B cell (primary cell): ENCODE measurements at regions not wholly inside any gene's neighbourhood (a gene's known extent, or its start where the extent isn't known, plus 50 kb on each side); places are given as distances from the start of the nearest gene placed in this dataset.

Experiments used
- ATAC-seq: fragments of 200-7000 bp; cut with Tn5 transposase; one replicate; pipeline ENCODE4 v1.10.0; 2021; ENCODE audit warnings: low read depth, mild to moderate bottlenecking, moderate number of reproducible peaks, moderate library complexity
- CTCF ChIA-PET: fragments of 350-600 bp; sonication (Branson Sonifier 250); formaldehyde crosslinking; loops from one replicate; lab custom pipeline; 2021; ENCODE audit warnings: antibody characterized with exemption, inconsistent platforms; lab: Charles Lee
- POLR2A ChIA-PET: fragments of 350-600 bp; sonication (Branson Sonifier 250); formaldehyde crosslinking; loops from one replicate; lab custom pipeline; 2021; ENCODE audit warnings: antibody characterized with exemption; lab: Charles Lee
- DNase-seq: peaks from one replicate; pipeline ENCODE4 v3.0.0; 2013
- H2AFZ ChIP-seq: 2 replicates; pipeline ENCODE4 v1.6.1; 2012; ENCODE audit warnings: mild to moderate bottlenecking, low read depth, low read length; ENCODE audit not compliant: insufficient read depth, poor library complexity, severe bottlenecking
- H3K27ac ChIP-seq, 2 donors: 1 replicate in 1 of 2; 2 replicates in 1 of 2; pipeline ENCODE4 v1.5.1; 2012 to 2013; ENCODE audit warnings: low read length in 2 of 2, mild to moderate bottlenecking in 2 of 2, moderate library complexity in 1 of 2
- H3K27me3 ChIP-seq, 4 experiments: fragments of 200-600 bp in 1 of 4; sonication (generic) in 1 of 4; replicated peaks in 1 of 4; 1 replicate in 2 of 4; 2 replicates in 2 of 4; pipeline versions ENCODE4 v1.6.1 to v1.7.0; 2013 to 2016; ENCODE audit warnings: low read length in 3 of 4, mild to moderate bottlenecking in 2 of 4, mixed read lengths in 1 of 4, moderate library complexity in 1 of 4; ENCODE audit not compliant: insufficient read depth in 4 of 4, control insufficient read depth in 3 of 4; ENCODE audit errors: control extremely low read depth in 1 of 4
- H3K36me3 ChIP-seq, 2 experiments: replicated peaks in 1 of 2; 1 replicate in 1 of 2; 2 replicates in 1 of 2; pipeline versions ENCODE4 v1.6.1 to v1.7.1; 2013; ENCODE audit warnings: low read length in 1 of 2; ENCODE audit not compliant: insufficient read depth in 2 of 2, control insufficient read depth in 1 of 2; ENCODE audit errors: control extremely low read depth in 1 of 2, extremely low read depth in 1 of 2
- H3K4me1 ChIP-seq, 2 donors: fragments of 200-600 bp in 1 of 2; sonication (generic) in 1 of 2; 1 replicate in 1 of 2; 2 replicates in 1 of 2; pipeline versions ENCODE4 v1.5.1 to v1.6.1; 2013 to 2017; ENCODE audit warnings: low read length in 2 of 2; ENCODE audit not compliant: control insufficient read depth in 2 of 2, insufficient read depth in 2 of 2
- H3K4me2 ChIP-seq: replicated peaks from 2 replicates; pipeline ENCODE3; 2012; ENCODE audit warnings: mild to moderate bottlenecking, low read depth, low read length; ENCODE audit not compliant: poor library complexity, severe bottlenecking
- H3K4me3 ChIP-seq, 5 experiments: fragments of 200-600 bp in 1 of 5; sonication (generic) in 1 of 5; 1 replicate in 3 of 5; 2 replicates in 2 of 5; pipeline versions ENCODE4 v1.5.1 to v1.7.0; 2011 to 2016; ENCODE audit warnings: low read length in 4 of 5, mild to moderate bottlenecking in 4 of 5, low read depth in 2 of 5, control low read depth in 1 of 5, moderate library complexity in 1 of 5; ENCODE audit not compliant: insufficient read depth in 1 of 5; ENCODE audit errors: control extremely low read depth in 1 of 5, extremely low read depth in 1 of 5
- H3K79me2 ChIP-seq: fragments of 200-600 bp; sonication (generic); one replicate; pipeline ENCODE4 v1.6.0; 2016; ENCODE audit warnings: low read length; ENCODE audit not compliant: control insufficient read depth, insufficient read depth
- H3K9ac ChIP-seq: fragments of 200-600 bp; sonication (generic); 2 replicates; pipeline ENCODE4 v1.6.1; 2017; ENCODE audit warnings: mild to moderate bottlenecking, low read length, moderate library complexity
- H3K9me3 ChIP-seq, 3 donors: one replicate each; pipeline versions ENCODE4 v1.6.1 to v1.7.1; 2013; ENCODE audit warnings: low read length in 2 of 3; ENCODE audit not compliant: control insufficient read depth in 2 of 3, insufficient read depth in 1 of 3; ENCODE audit errors: control extremely low read depth in 1 of 3
- H4K20me1 ChIP-seq: 2 replicates; pipeline ENCODE4 v1.6.0; 2012; ENCODE audit warnings: mild to moderate bottlenecking, low read length; ENCODE audit not compliant: insufficient read depth, control insufficient read depth, poor library complexity, severe bottlenecking
- H3K27ac Mint-ChIP-seq: one replicate; pipeline ENCODE4 v1.8.0; 2021; ENCODE audit warnings: mixed read lengths
- H3K27me3 Mint-ChIP-seq: one replicate; pipeline ENCODE4 v1.8.0; 2021; ENCODE audit warnings: mixed read lengths
- H3K4me1 Mint-ChIP-seq: one replicate; pipeline ENCODE4 v1.8.0; 2021; ENCODE audit warnings: mixed read lengths
- H3K4me3 Mint-ChIP-seq: one replicate; pipeline ENCODE4 v1.8.0; 2021; ENCODE audit warnings: mixed read lengths
- H3K9me3 Mint-ChIP-seq: one replicate; pipeline ENCODE4 v1.8.0; 2022; ENCODE audit warnings: mixed read lengths; ENCODE audit not compliant: insufficient read depth
- CTCF ChIP-seq: fragments of 200-600 bp; IDR thresholded peaks from one replicate; pipeline ENCODE4 v1.8.0; 2022; ENCODE audit warnings: antibody characterized with exemption, mild to moderate bottlenecking
- EZH2 ChIP-seq: IDR thresholded peaks from 2 replicates; pipeline ENCODE4 v1.6.1; 2012; ENCODE audit warnings: borderline replicate concordance, low read depth, mild to moderate bottlenecking, moderate library complexity, low read length; ENCODE audit not compliant: insufficient read depth, poor library complexity, severe bottlenecking
- WGBS: methylation state at CpG from one replicate; pipeline ENCODE4 v1.1.5; 2013; ENCODE audit warnings: missing lambda C conversion rate; ENCODE audit not compliant: insufficient coverage; 5-methylcytosine and 5-hydroxymethylcytosine counted together
- intact Hi-C: fragments of 100-400 bp; cut with micrococcal nuclease; formaldehyde crosslinking; loops from one replicate; pipeline ENCODE4 v1.10.0; 2022

- H3K4me2 ChIP-seq: no peak overlapping the region
- no peaks in the 10 kb centered on the region for H3K36me3 ChIP-seq
- ChIA-PET POLR2A (no interaction called here), CTCF (no interaction called here)
- H3K4me3 ChIP-seq: no peak overlapping the region
- TF ChIP-seq CTCF (no peak), EZH2 (no peak)
- Mint-ChIP-seq H3K4me3 (no peak overlapping the region), H3K27me3 (peaks cover 13% of the 10 kb centered on the region), H3K9me3 (no peaks in the 10 kb centered on the region), H3K27ac (no peak overlapping the region), H3K4me1 (no peaks in the 10 kb centered on the region)
- H3K27me3 ChIP-seq: peaks cover 0 to 2% (median under 1%) of the 10 kb centered on the region in 4 experiments
- no peaks in the 10 kb centered on the region for H3K9me3 ChIP-seq
- H2AFZ ChIP-seq: no peak overlapping the region
- ATAC-seq: no peak
- H3K9ac ChIP-seq: no peak overlapping the region
- H3K79me2 ChIP-seq: no peaks in the 10 kb centered on the region
- no peak overlapping the region for H3K27ac ChIP-seq
- DNase-seq: no peak
- no CpG with 5 or more reads among the region's 1 CpG for WGBS
- no peaks in the 10 kb centered on the region for H3K4me1 ChIP-seq
- no peaks in the 10 kb centered on the region for H4K20me1 ChIP-seq
- intact Hi-C loops: no loop called here
Measured at GRCh38 chr2:236685361-236685760, 115.7 kb downstream of the ACKR3 start.

- no peak overlapping the region for H3K9ac ChIP-seq
- TF ChIP-seq CTCF (no peak), EZH2 (no peak)
- H4K20me1 ChIP-seq: no peaks in the 10 kb centered on the region
- no peaks in the 10 kb centered on the region for H3K9me3 ChIP-seq
- no peak for ATAC-seq
- no peak overlapping the region for H3K4me2 ChIP-seq
- Mint-ChIP-seq H3K27ac (no peak overlapping the region), H3K27me3 (peaks cover 17% of the 10 kb centered on the region), H3K9me3 (no peaks in the 10 kb centered on the region), H3K4me3 (no peak overlapping the region), H3K4me1 (no peaks in the 10 kb centered on the region)
- intact Hi-C loops: no loop called here
- 82% methylated on average over 11 of the region's 11 CpGs for WGBS
- no peaks in the 10 kb centered on the region for H3K79me2 ChIP-seq
- peaks cover 0 to 3% (median 1%) of the 10 kb centered on the region in 4 experiments for H3K27me3 ChIP-seq
- ChIA-PET CTCF (no interaction called here), POLR2A (no interaction called here)
- no peak overlapping the region for H3K27ac ChIP-seq
- no peaks in the 10 kb centered on the region for H3K4me1 ChIP-seq
- H3K36me3 ChIP-seq: no peaks in the 10 kb centered on the region
- H2AFZ ChIP-seq: no peak overlapping the region
- no peak overlapping the region for H3K4me3 ChIP-seq
- no peak for DNase-seq
Measured at GRCh38 chr2:236685979-236686520, 116.4 kb downstream of the ACKR3 start.
